RWPE2 (cell line): ENCODE measurements at regions not wholly inside any gene's neighbourhood (a gene's known extent, or its start where the extent isn't known, plus 50 kb on each side); places are given as distances from the start of the nearest gene placed in this dataset.
A peak's percentile ranks its signal among the peaks of the same experiment; 100 is the strongest.

ENCODE experiments used
- ATAC-seq: fragments of 200-7000 bp; cut with Tn5 transposase; 3 replicates; pipeline ENCODE4 v1.9.1; 2021; ENCODE audit warnings: low read depth
- DNase-seq: peaks from one replicate; pipeline ENCODE4 v3.0.0-alpha.2; 2020; ENCODE audit warnings: low spot score
- H3K27ac ChIP-seq: fragments of 450-650 bp; 2 replicates; pipeline ENCODE4 v1.5.1; 2017; ENCODE audit warnings: mild to moderate bottlenecking; ENCODE audit not compliant: poor library complexity, severe bottlenecking
- H3K27me3 ChIP-seq: fragments of 250-450 bp; sonication (Bioruptor Pico); 2 replicates; pipeline ENCODE4 v1.5.1; 2021; ENCODE audit warnings: mild to moderate bottlenecking, moderate library complexity; ENCODE audit not compliant: insufficient read depth, poor library complexity, severe bottlenecking
- H3K36me3 ChIP-seq: fragments of 250-450 bp; sonication (Bioruptor Pico); 2 replicates; pipeline ENCODE4 v1.5.1; 2020; ENCODE audit warnings: low read depth, mild to moderate bottlenecking, moderate library complexity
- H3K4me1 ChIP-seq: fragments of 250-450 bp; sonication (Bioruptor Pico); 2 replicates; pipeline ENCODE4 v1.5.1; 2021; ENCODE audit warnings: mild to moderate bottlenecking, moderate library complexity; ENCODE audit not compliant: insufficient read depth, poor library complexity, severe bottlenecking
- H3K4me3 ChIP-seq: fragments of 250-450 bp; sonication (Bioruptor Pico); 2 replicates; pipeline ENCODE4 v1.5.1; 2021; ENCODE audit warnings: mild to moderate bottlenecking, moderate library complexity; ENCODE audit not compliant: severe bottlenecking
- H3K9me3 ChIP-seq: fragments of 250-450 bp; sonication (Bioruptor Pico); 2 replicates; pipeline ENCODE4 v1.5.1; 2021; ENCODE audit warnings: mild to moderate bottlenecking, moderate library complexity; ENCODE audit not compliant: severe bottlenecking
- TF ChIP-seq, protein P1 (sequence below): fragments of 450-650 bp; IDR thresholded peaks from one replicate; pipeline ENCODE4 v1.5.1; 2017; ENCODE audit warnings: mild to moderate bottlenecking, moderate library complexity; ENCODE audit not compliant: poor library complexity, severe bottlenecking

DNA sequence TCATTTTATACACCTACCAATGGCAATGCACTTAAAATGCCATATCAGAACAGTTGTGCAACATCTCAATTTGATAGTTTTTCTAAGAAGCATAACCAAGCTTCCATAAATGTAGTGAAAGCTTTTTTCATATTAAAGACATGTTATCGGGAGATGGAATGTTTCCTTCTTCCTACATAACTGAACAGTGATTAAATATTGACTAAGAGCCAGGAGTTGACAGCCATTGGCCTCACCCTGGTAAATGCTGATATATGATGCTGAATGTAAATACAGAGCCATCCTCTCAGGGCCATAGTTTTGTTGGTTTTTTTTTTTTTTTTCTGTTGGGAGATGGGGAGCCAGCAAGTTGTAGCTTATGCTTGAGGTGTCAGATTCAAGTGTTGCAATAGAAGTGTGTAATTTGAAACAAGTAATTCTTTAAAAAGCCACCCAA is 203.3 kb upstream of the IL12A start:
- TF ChIP-seq, protein P1, sequence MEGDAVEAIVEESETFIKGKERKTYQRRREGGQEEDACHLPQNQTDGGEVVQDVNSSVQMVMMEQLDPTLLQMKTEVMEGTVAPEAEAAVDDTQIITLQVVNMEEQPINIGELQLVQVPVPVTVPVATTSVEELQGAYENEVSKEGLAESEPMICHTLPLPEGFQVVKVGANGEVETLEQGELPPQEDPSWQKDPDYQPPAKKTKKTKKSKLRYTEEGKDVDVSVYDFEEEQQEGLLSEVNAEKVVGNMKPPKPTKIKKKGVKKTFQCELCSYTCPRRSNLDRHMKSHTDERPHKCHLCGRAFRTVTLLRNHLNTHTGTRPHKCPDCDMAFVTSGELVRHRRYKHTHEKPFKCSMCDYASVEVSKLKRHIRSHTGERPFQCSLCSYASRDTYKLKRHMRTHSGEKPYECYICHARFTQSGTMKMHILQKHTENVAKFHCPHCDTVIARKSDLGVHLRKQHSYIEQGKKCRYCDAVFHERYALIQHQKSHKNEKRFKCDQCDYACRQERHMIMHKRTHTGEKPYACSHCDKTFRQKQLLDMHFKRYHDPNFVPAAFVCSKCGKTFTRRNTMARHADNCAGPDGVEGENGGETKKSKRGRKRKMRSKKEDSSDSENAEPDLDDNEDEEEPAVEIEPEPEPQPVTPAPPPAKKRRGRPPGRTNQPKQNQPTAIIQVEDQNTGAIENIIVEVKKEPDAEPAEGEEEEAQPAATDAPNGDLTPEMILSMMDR = no peak
- Histone ChIP-seq H3K36me3 (peaks cover 5% of the 10 kb centered on the region), H3K4me1 (peaks cover 74% of the 10 kb centered on the region), H3K4me3 (no peak overlapping the region), H3K27me3 (no peaks in the 10 kb centered on the region), H3K9me3 (no peaks in the 10 kb centered on the region), H3K27ac (peak overlapping the region; percentile 81)
- DNase-seq = no peak
- peak; percentile 58 for ATAC-seq

DNA sequence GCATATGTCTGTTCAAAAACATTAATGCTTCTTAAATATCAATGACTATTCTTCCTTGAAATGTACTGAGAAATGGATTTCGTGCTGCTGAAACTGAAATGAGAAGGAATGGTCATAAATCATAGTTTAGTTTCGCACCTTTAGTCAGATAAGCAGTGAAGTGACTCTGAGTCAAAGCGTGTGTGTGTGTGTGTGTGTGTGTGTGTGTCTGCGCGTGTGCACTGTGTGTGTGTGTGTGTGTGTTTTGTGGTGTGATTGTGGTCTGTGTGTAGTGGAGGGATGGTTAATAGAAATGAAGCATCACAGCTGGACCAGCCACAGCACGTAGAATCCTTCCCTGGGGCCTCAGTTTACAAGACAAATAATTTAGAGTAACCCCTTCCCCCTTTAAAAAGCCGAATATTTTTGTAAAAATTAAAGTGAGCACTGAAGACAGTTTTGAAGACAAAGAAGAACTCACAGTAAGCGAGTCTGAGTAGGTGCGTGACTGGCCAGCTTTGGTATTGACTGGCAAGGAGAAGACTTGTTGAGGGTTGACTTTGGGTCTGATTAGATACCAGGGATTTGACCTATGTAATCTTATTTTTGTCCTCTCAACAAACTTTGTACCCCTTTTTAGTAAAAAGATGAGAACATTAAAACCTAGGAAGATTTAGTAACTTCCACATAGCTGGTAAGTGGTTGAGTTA is 202.0 kb upstream of the IL12A start:
- no peaks in the 10 kb centered on the region for H3K9me3 ChIP-seq
- H3K27me3 ChIP-seq = no peaks in the 10 kb centered on the region
- peaks cover 8% of the 10 kb centered on the region for H3K36me3 ChIP-seq
- ATAC-seq (no peak), DNase-seq (no peak)
- H3K27ac ChIP-seq = peak overlapping the region; percentile 81
- no peak overlapping the region for H3K4me3 ChIP-seq
- TF ChIP-seq, protein P1 = no peak
- H3K4me1 ChIP-seq = peaks cover 74% of the 10 kb centered on the region

DNA sequence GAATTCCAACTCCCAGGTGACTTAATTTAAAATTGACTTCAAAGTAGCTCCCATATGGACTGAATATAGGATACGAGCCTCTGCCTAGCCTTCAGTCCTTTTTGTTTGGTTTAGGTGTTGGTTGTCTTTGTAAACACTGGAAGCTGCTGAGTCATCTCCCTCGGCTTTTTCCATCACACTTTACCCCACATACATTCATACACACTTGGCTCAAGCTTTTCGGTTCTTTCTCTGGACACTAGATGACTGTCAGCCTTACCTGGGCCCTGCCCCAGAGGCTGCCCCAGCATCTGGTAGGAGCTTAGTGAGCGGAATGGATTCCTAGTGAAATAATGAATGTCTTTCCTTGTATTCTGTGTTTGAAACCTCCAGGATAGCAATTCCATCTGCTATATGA is 201.5 kb upstream of the IL12A start:
- ATAC-seq (peak; percentile 73), DNase-seq (no peak)
- Histone ChIP-seq H3K36me3 (peaks cover 8% of the 10 kb centered on the region), H3K4me1 (peaks cover 74% of the 10 kb centered on the region), H3K27me3 (no peaks in the 10 kb centered on the region), H3K4me3 (no peak overlapping the region), H3K27ac (peak overlapping the region; percentile 81), H3K9me3 (no peaks in the 10 kb centered on the region)
- TF ChIP-seq, protein P1 = no peak

DNA sequence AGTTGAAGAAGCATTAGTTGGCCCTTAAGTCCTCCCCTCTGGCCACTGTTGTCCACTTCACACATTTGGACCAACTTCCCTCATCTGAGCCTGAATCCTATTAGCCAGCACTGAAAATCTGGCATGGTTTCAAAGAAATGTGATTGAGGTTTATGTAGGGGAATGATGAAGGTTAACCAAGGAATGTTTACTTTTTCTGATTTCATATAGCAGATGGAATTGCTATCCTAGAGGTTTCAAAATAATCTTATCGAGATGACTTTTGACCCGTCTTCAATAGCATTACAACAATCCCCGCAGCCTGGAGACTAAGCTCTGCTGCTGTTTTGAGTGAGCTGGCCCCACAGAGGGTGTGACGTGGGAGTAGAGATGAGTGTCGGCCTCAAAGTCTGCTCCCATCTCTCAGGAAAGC is 200.8 kb upstream of the IL12A start:
- peak overlapping the region; percentile 81 for H3K27ac ChIP-seq

More for the DNA sequence above, 200.8 kb upstream of the IL12A start:
- peaks cover 70% of the 10 kb centered on the region for H3K4me1 ChIP-seq
- peaks cover 8% of the 10 kb centered on the region for H3K36me3 ChIP-seq
- H3K9me3 ChIP-seq = no peaks in the 10 kb centered on the region
- peak; percentile 28 for ATAC-seq
- no peak for DNase-seq
- no peaks in the 10 kb centered on the region for H3K27me3 ChIP-seq
- no peak overlapping the region for H3K4me3 ChIP-seq
- TF ChIP-seq, protein P1 = no peak
